ENCODE measurements at regions not wholly inside any gene's neighbourhood (a gene's known extent, or its start where the extent isn't known, plus 50 kb on each side); places are given as distances from the start of the nearest gene placed in this dataset.

DNA sequence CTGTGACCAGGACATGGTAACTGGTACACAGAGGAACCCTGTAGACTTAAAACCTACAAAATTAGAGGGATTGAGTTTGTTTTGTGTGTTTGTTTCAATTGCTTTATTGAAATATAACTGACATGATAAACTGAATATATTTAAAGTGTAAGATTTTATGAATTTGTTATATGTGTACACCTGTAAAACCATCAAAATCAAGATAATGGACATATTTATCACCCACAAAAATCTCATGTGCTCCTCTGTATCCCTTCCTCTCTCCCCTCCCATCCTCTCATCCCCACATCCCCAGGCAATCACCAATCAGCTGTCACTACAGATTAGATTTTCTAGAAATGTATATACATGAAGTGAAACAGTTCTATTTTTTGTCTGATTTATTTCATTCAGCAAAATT, 565.5 kb downstream of the NOVA1 start:
- Histone ChIP-seq H3K27ac (no peak overlapping the region), H3K9me3 (no peaks in the 10 kb centered on the region), H3K36me3 (no peaks in the 10 kb centered on the region), H3K4me3 (no peak overlapping the region), H3K27me3 (no peaks in the 10 kb centered on the region), H3K4me1 (no peaks in the 10 kb centered on the region)
- DNase-seq = no peak
- intact Hi-C loops (cut with DNase I; ENCODE audit: low total_unique reads) = no loop called here
- TF ChIP-seq POLR2A (IDR thresholded peaks at IDR 0.05) = no peak
- TF ChIP-seq, protein P1, sequence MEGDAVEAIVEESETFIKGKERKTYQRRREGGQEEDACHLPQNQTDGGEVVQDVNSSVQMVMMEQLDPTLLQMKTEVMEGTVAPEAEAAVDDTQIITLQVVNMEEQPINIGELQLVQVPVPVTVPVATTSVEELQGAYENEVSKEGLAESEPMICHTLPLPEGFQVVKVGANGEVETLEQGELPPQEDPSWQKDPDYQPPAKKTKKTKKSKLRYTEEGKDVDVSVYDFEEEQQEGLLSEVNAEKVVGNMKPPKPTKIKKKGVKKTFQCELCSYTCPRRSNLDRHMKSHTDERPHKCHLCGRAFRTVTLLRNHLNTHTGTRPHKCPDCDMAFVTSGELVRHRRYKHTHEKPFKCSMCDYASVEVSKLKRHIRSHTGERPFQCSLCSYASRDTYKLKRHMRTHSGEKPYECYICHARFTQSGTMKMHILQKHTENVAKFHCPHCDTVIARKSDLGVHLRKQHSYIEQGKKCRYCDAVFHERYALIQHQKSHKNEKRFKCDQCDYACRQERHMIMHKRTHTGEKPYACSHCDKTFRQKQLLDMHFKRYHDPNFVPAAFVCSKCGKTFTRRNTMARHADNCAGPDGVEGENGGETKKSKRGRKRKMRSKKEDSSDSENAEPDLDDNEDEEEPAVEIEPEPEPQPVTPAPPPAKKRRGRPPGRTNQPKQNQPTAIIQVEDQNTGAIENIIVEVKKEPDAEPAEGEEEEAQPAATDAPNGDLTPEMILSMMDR (IDR thresholded peaks at IDR 0.05) = no peak

DNA sequence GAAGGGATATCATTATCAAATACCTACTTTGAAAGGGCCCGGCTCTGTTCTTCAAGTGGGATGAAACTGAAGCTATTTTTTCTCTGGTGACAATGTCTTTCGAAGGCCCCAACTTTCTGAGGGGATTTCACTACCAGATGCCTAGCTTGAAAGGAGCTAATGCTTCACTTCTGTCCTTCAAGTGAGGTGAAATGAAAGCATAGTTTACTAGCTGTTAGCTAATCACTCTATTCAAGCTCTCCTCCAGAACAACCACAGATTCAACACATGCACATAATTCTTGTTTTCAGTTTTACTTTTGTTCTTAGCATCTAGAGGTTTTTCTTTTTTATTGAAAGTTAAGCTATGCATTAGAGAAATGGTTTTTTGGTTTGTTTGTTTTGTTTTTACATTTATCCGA, 571.4 kb downstream of the NOVA1 start:
- no peaks in the 10 kb centered on the region for H3K4me1 ChIP-seq
- TF ChIP-seq, protein P1 (IDR thresholded peaks at IDR 0.05) = no peak
- TF ChIP-seq POLR2A (IDR thresholded peaks at IDR 0.05) = no peak
- no peaks in the 10 kb centered on the region for H3K36me3 ChIP-seq
- no peaks in the 10 kb centered on the region for H3K27me3 ChIP-seq
- no peaks in the 10 kb centered on the region for H3K9me3 ChIP-seq
- intact Hi-C loops (cut with DNase I; ENCODE audit: low total_unique reads) = no loop called here
- H3K4me3 ChIP-seq = no peak overlapping the region
- H3K27ac ChIP-seq = no peak overlapping the region
- DNase-seq = no peak

DNA sequence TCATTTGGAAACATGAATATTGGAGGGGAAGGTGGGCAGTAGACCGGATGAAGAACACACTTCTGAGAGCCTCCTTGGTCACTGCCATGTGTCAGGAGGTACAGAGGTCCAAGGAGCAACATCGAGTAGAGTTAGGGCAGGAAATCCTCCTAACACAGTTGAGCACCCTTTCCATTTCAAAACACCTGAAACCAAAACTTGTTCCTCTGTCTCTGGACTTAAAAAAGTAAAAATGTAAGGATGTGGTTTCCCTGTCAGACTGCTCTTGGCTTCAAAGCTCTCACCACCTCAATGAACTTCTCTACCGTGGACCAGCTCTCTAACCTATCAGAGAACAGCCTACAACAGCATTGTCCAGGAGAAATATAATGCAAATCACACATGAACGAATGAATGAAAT, 573.9 kb downstream of the NOVA1 start:
- Histone ChIP-seq H3K27ac (no peak overlapping the region), H3K4me1 (no peaks in the 10 kb centered on the region), H3K27me3 (no peaks in the 10 kb centered on the region), H3K36me3 (no peaks in the 10 kb centered on the region), H3K4me3 (no peak overlapping the region), H3K9me3 (no peaks in the 10 kb centered on the region)
- TF ChIP-seq, protein P1 (IDR thresholded peaks at IDR 0.05) = no peak
- TF ChIP-seq POLR2A (IDR thresholded peaks at IDR 0.05) = no peak
- intact Hi-C loops (cut with DNase I; ENCODE audit: low total_unique reads) = no loop called here
- DNase-seq = no peak

DNA sequence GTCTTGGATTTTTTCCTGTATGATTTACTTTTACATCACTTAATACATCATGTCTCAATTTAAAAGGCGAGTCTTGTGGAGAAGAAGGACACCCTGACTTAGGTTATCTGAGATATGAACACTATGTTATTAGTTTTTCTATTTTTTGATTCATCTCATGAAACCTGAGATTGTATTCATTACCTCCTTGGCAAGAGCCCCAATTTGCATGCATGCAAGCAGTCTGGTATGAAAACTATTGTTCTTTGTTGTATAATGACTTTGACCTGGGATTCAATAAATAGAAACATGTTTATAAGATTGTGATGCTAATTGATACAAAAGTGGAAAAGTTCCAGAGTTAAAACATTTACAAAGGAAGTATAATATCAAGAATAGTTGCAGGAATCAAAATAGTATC, 576.1 kb downstream of the NOVA1 start:
- TF ChIP-seq, protein P1 (IDR thresholded peaks at IDR 0.05) = no peak
- no peak for TF ChIP-seq POLR2A (IDR thresholded peaks at IDR 0.05)
- Histone ChIP-seq H3K4me1 (no peaks in the 10 kb centered on the region), H3K4me3 (no peak overlapping the region), H3K27me3 (no peaks in the 10 kb centered on the region), H3K9me3 (no peaks in the 10 kb centered on the region), H3K27ac (no peak overlapping the region), H3K36me3 (no peaks in the 10 kb centered on the region)
- DNase-seq = no peak
- intact Hi-C loops (cut with DNase I; ENCODE audit: low total_unique reads) = no loop called here

DNA sequence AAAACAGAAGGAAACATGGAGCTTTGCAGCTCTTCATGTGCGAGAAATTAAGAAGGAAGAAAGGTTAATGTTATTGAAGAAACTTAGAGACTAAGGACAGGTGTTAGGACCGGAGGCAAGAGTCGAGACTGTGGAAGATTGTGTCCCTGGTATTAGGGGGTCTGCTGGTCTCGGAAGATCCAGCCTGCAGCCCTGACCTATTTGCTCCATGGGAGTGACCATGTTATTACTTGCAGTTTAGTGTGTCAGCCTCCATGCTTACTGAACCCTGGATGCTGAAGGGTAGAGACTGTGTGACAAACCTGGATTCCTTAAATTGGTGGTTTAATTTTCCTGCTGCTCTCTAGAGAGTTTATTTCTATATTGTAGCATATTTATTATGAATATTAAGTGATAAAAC, 580.6 kb downstream of the NOVA1 start:
- DNase-seq = no peak
- H3K27me3 ChIP-seq = no peaks in the 10 kb centered on the region
- TF ChIP-seq, protein P1 (IDR thresholded peaks at IDR 0.05) = no peak
- no peak for TF ChIP-seq POLR2A (IDR thresholded peaks at IDR 0.05)

More for the DNA sequence above, 580.6 kb downstream of the NOVA1 start:
- Histone ChIP-seq H3K4me3 (no peak overlapping the region), H3K27ac (no peak overlapping the region), H3K9me3 (no peaks in the 10 kb centered on the region), H3K36me3 (no peaks in the 10 kb centered on the region), H3K4me1 (no peaks in the 10 kb centered on the region)
- intact Hi-C loops (cut with DNase I; ENCODE audit: low total_unique reads) = no loop called here
